NCI-H69 (cell line): ENCODE measurements at regions not wholly inside any gene's neighbourhood (a gene's known extent, or its start where the extent isn't known, plus 50 kb on each side); places are given as distances from the start of the nearest gene placed in this dataset.
"Not testable (repeated sequence)": the region's sequence is repeated elsewhere in the genome, so short reads cannot be mapped to it uniquely, and the experiment has no call there.

Experiments
- DNase-seq: peaks from one replicate; lab custom pipeline; 2025; lab: John Stamatoyannopoulos, UW

DNA sequence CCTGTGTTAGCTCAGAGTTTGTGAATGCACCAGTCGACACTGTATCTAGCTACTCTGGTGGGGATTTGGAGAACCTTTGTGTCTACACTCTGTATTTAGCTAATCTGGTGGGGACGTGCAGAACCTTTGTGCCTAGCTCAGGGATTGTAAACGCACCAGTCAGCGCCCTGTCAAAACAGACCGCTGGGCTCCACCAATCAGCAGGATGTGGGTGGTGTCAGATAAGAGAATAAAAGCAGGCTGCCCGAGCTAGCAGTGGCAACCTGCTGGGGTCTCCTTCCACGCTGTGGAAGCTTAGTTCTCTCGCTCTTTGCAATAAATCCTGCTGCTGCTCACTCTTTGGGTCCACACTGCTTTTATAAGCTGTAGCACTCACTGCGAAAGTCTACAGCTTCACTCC is 324.2 kb downstream of the RAD51AP2 start:
- no peak for DNase-seq

DNA sequence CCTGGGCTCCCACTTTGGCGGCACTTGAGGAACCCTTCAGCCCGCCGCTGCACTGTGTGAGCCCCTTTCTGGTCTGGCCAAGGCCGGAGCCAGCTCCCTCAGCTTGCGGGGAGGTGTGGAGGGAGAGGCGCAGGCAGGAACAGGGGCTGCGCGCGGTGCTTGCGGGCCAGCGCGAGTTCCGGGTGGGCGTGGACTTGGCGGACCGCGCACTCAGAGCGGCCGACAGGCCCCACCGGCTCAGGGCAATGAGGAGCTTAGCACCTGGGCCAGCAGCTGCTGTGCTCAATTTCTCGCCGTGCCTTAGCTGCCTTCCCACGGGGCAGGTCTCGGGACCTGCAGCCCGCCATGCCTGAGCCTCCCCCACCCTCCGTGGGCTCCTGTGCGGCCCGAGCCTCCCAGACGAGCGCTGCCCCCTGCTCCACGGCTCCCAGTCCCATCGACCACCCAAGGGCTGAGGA is 324.8 kb downstream of the RAD51AP2 start:
- not testable (repeated sequence) for DNase-seq

DNA sequence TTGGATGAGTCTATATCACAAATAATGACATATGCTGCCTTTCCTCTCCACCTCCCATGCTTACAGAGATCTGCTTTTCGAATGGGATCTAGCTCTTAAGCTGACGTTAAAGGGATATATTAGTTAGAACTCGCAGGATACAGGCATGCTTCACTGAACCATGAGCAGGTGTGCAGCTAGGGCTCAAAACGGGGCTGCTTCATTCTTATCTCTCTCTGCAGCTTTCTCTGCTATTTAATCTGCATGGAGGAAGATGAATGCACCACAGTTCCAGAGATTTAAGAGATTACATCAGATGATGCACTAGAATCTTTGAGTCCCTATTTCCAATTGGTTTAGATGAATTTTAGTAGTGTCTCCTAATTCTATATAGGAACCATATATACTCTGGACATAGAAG is 327.0 kb downstream of the RAD51AP2 start:
- DNase-seq = no peak

DNA sequence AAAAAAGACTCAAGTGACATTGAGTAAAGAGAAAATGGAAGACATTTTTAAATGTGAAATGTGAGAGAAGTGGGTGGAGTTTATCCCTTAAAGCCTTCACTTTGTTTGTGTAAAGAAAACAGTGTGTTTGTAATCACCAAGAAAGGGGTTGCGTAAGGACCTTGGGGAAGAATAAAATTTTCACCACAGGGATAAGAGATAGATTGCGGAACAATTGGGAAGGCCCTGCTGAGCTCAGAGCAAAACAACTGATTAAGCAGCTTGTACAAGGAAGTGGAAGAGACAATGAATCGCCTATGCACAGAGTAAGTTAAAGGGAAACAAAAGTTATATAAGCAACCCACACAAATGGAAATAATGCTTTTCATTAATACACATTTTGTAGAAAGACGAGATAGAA is 327.7 kb downstream of the RAD51AP2 start:
- DNase-seq = no peak

DNA sequence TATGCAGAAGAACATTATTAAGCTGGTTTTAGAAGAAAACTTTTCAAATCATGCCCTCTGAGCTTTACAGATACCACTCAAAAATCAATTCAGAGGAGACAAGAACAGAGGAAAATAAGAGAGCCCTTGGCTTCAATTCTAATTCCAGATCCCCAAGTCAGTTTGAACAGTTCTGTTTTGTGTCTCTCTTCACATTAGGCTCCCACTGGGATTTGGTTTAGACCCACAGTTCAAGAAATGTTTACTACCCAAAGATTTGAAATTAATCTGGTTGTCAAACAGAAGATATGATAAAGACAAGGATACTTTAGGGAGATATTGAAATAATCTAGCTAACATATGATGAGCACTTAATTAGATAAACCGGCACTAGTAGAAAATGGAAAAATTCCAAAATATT is 329.5 kb downstream of the RAD51AP2 start:
- DNase-seq = no peak

DNA sequence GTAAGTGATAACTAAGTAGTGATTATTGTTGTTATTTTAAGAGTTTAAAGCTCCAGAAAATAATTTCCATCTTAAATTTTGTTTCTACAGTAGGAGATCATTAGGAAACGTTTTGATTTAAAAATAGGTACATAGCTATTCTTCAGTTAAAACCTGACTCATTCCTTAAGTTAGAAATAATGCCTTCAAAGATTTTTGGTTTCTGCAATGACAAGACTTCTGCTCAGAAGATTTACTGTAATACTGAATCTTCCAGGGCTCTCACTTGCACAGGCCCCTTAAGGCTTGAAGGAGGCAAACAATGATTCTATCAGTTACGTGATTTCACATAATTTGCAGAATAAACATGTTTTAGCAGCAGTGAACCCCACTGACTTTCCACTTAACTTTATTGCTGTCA is 333.7 kb downstream of the RAD51AP2 start:
- no peak for DNase-seq

DNA sequence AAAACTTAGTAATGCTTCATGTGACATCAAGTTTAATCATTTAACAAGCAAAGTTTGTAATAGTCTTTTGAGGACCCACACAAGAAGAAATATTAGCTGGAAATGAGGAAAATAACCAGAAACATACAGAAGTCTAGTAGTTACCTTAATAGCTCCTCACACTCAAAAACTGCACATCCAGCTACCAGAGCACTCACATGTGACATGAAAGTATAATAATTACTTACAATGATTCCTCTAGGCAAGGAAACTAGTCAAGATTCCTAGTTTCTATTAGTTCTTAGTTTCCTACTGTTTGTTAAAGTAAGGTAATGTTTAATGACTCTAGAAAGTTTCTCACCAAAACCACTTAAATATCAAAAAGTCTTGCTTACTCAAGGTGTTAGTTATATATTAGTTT is 335.8 kb downstream of the RAD51AP2 start:
- DNase-seq = no peak

DNA sequence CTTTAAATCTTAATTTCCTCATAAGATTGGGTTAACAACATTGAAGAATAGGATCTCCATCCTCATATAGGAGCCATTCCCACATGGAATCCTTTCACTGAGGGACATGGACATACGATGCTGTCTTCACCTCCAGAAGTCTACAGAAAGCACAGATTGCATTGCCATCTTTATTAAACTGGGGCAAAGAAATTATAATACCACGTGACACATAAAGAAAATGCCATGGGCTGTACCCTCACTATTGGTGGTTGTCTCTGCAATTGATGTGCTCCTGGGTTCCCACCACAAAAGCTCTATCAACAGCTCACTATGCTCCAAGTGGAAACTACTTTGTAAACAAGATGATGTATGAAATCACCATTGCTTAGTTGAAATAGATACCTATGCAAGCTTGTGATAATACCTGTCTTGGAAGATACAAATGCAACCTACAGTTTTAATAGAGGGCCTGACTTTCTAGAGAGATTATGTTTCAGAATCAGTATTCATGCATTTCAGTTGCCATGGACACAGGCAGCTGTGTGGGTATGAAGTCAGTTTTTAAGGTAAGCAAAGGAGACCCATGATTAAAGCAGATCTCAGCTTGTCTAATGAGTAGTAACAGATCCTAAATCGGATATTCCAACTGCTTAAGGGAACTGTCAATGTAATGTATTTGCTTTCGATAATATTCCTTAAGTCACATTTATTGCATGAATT is 337.0 kb downstream of the RAD51AP2 start:
- DNase-seq = peak; percentile 71

DNA sequence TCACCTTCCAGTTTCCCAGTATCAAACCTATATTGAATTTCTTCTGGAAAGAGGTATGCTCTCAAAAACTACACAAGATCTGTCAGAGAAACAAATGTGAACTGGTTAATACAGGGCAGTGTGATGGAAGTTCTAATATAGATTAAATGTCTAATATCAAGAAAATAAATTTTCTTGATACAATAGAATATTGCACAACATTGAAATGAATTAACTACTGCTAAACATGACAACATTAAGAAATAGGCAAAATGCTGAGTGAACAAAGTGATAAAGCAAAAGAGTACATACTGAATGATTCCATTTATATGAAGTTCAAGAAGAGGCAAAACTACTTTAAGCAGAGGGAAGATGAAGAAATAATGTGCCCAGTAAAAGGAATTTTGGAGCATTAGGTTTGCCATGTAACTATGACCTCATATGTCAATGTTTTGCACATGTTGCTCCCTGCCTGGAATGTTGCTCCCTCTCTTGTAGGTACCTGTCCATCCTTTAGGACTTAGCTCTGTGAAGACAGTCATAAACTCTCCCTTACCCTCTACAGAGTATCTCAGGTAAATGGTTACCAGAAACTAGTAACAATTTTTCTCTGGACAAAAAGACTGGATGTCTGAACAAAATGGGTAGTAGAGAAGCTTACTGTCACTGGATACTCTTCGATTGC is 339.0 kb downstream of the RAD51AP2 start:
- DNase-seq = no peak

DNA sequence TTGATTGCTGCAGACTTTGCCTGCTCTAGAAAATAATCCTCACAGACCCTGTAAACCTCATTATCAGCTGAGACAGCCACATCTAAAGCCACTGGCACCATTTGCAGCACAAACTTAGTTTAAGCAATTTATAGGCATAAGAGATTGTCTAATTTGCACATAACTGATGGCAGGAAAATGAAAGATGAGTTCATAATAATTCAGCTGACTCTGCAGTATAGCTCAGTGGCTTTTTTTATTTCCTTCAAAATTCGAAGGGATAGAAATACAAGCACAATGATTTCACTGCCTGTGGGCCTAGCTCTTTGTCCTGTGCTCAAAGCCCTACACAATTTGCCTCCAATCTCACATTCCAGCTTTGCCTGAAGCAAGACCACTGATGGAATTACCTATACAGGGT is 341.2 kb downstream of the RAD51AP2 start:
- no peak for DNase-seq

DNA sequence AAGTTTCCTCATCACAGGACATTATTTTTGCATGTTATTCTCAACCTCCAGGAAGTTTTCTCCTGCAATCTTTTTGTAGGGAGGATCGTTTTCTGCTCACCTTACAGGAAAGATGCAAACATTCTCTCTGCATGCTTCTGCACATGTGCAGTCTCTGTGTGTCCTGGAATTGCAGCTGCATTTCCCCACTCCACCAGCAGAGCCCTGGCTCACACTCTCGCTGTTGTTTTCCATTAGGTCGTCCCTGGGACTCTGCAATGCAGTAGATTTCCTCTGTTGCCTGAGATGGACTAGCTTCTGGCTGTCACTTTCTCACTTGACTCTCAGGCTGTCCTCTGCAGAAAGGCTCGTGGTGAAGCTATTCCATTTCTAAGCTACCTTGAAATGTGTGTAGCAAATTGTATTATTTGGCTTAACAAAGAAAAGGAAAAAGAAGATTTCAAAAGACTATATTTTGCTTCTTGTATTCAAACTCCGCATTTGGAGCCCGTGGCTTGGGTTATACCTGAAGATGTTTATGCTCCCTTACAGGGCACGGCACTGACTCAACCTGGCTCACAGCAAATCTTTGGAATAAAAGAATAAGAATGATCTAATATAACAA is 346.7 kb downstream of the RAD51AP2 start:
- DNase-seq = peak; percentile 65

DNA sequence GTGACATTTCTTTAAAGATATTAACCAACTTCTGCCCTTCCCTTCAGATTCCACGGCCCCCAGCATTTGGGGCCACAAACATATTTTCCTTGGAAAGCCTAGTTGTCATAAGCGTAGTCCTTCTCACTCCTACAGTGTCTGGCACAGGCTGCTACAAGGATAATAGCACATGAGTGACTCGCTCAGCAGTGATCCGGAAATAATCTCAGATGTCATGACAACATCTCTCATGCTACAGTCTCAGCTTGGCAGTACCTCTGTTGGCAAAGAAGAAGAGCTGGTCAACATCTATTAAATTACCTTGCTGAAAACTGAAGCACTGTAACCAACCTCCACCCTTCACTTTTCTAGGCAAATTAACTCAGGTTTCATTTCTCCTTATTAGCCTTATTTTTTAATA is 351.7 kb downstream of the RAD51AP2 start:
- DNase-seq = peak; percentile 75

DNA sequence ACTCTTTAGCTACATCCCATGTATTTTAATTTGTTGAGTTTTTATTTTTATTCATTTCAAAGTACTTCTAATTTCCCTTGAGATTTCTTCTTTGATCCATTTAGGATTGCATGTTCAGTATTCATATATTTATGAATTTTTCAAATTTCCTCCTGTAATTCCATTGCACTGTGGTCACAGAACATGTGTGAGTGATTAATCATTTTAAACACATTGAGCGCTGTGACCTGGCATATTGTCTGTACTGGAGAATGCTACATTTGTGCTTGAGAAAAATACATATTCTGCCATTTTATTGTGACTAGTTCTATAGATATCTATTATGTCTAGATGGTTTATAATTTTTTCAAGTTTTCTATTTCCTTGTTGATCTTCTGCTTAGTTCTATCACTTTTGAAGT is 353.7 kb downstream of the RAD51AP2 start:
- DNase-seq = no peak

DNA sequence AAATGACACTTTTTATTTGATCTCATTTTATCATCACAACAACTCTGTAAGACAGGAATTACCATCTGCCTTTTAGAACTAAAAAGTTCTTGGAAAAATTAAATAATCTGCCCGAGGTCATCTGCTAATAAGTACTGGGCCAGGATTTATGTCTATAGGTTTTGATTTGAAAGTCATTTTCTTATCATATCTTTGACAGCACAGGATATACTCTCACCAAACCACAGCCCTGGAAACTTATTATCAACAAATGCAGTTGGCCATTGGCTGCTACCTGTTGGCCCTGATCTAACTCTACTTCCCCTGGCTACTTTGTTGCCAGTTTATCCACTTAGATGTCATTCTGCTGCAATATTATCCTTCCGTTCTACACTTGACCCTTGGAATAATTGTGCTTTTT is 354.6 kb downstream of the RAD51AP2 start:
- DNase-seq = no peak

DNA sequence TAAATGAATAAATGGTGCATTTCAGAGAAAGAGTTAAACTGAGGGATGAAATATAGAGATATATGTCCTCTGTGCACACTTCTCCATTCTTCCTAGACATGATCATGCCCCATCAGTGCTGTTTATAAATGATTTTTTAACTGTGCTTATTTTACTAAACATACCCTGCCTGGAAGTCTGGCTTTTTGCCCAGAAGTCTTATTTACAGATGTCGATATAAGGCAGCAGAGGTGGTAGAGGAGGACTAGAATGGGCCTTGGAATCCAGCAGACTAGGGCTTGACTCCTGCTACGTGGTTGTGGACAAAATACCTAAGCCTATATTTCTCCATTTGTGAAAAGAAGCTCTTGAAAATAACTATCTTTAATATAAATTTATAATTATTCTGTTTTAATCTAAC is 355.5 kb downstream of the RAD51AP2 start:
- peak; percentile 76 for DNase-seq

DNA sequence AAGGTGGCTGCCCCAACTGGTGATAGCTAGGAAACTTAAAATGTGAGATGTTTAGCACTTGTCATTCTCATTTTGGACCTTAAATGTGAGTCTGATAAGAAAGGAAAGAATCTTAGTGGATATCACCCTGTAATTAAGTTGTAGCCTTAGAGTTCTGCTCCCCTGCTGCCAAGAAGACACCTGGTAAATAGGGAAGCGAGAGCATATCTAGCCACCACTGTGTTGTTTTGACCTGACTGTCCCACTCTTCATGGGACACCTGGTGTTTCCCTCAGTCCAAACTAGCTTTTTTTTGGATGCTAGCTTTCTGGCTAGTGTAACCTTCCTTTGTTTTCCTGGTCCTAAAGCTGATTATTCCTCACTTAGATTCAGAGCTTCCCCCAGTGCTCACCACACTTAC is 357.6 kb downstream of the RAD51AP2 start:
- no peak for DNase-seq

DNA sequence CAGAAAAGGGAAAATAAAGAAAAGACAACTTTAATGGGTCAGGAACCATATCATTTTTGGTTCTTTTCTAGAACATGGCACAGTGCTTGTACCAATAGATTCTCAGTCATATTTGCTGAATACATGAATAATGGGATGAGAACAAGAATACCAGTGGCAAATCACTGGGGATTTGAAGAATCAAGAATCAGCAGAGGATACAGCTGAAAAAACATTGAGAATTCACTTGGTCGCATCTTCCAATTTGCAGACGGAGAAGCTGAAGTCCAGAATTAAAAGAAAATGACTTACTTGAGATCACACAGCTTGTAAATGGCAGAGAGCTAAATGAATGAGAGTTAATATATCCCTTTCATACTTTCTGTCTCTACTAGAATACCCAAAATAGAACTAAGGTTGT is 362.2 kb downstream of the RAD51AP2 start:
- DNase-seq = no peak

DNA sequence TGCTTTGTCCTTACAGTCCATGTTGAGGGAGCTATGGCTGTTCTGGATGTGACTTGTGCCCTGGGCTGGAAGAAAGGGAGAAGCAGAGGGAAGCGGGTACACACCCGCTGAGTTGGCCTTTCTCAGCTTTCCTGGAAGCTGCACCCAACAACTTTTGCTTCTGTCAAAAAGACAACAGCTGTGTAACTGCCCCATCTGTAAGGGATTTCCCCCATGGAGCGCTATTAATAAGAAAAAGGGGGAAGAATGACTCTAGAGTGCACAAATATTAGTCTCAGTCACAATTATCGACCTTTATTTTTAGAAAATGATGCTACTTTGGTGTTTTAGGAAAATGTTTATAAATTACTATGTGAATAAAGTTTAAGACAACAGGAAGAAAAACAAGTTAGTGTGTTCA is 368.3 kb downstream of the RAD51AP2 start:
- DNase-seq = no peak

DNA sequence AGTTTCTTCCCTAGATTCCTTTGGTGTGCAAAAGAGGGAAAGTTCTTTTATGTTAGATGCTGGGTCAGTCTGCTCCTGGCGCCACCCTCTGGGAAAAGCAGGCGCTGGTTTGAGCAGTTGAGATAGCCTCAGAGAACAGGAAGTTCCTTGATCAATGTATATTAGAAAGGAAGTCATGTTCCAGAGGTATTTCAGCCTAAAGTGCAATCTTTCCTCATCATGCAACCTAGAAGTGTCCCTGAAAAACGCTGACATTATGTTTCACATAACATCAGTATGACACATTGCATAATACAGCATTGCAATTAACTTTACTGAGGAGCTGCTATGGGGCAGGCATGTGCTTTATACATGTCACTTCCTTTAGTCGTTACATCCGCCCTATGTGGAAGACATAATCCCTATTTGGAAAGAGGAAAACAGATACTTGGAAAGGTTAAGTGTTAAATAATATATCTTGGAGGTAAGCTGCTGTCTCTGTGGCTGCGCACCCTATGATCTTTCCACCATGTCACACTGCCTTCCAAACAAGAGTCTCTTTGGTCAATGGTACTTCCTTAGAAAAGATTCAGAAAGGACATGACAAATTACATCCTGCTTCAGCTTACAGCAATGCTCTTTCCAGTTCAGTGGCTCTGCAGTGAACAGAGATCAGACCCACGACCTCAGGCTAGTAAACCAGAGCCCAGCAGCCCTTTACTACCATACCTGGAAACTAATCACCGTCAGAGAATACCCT is 369.7 kb downstream of the RAD51AP2 start:
- DNase-seq = peak; percentile 51

DNA sequence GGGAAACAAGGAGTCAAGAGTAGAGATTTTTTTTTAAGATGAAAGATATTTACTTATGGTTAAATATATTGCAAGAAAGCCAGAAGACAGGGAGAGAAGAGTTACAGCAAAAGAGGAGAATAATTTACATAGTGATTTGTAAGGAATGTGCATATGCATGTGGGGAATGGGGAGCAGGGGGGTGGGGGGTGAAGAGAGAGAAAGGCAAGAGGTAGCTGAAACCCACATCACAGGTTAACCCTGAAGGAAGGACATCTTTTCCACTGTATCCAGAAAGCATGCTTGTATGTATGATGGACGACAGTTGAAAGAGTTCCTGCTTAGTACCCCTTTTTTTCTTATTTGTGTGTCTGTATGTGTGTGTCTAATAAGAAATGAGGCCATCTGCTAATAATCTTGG is 371.9 kb downstream of the RAD51AP2 start:
- no peak for DNase-seq

DNA sequence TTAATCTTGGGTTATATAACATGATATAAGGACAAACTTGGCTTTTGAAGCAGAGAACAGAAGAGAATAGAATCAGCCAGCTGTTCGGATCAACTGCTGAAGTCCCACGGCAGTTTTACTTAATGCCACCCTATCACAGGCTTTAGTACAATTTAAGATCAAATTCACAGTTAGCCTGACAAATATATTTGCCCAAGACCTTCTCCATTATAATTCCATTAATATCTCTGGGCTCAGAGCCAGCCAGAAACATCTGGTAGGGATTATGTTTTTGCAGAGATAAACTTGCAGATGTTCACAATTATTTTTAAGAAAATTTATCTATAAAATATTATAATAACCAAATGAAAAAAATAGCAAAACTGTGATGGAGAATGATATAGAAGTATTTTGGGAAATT is 381.4 kb downstream of the RAD51AP2 start:
- DNase-seq = peak; percentile 43

DNA sequence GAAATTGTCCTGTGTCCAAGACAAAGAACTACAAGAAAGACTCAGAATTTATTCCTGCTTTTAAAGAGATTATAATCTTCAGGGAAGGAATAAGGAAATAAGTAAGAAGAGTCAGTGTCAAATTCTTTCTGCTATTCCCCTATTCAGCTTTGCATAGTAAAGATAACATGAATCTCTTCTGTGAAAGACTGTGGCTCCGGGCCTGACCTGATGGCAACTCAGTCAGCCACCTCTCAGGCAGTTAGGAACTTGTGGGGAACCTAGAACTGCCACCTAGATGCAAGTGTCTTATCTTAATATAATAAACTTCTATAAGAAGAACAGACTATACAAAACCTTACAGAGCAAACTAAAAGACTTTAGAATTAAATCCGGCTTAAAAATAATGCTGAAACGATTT is 382.0 kb downstream of the RAD51AP2 start:
- DNase-seq = no peak

DNA sequence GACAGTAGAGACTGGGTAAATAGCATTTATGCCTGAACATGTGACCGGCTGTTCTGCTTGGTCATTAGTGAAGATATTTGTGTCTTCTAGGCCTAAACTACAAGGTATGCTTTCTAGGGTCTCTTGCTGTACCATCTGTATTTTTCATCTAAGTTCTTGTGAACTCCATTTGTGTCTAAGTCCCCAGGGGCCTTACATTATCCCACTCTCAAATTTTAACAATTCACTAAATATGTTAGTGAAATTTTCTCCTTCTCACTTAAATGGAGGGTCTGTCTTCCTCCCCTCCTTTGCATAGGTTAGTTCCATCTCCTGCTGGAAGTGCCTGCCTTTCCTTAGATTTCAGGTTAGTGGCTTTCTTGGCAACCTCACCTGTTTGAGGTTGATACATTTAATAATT is 382.6 kb downstream of the RAD51AP2 start:
- no peak for DNase-seq
